GM21737 (cell line): ENCODE measurements at regions not wholly inside any gene's neighbourhood (a gene's known extent, or its start where the extent isn't known, plus 50 kb on each side); places are given as distances from the start of the nearest gene placed in this dataset.

Experiments used
- ATAC-seq: cut with Tn5 transposase; IDR thresholded peaks from one replicate; pipeline ENCODE4 v1.9.1; 2021; ENCODE audit warnings: mild to moderate bottlenecking, moderate library complexity; ENCODE audit not compliant: unreplicated experiment

DNA sequence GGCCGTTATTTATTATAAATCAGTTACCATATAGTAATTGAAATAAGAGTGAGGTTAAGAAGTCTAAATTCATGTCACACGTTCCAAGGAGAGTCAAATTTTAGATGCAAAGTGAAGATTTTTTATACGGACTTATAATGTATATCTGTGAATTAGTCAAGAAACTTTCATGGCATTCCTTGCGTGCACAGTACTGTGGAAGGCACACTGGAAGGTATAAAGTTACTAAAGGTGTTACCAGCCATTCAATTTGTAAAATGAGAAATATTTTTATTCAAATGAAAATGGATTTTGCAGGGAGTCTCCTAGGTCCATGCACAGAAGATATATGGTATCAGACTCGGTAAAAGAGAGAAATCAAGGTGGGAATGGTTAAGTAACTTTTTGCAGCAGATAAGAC lies 408.1 kb upstream of the CTNND2 start:
- no peak for ATAC-seq

DNA sequence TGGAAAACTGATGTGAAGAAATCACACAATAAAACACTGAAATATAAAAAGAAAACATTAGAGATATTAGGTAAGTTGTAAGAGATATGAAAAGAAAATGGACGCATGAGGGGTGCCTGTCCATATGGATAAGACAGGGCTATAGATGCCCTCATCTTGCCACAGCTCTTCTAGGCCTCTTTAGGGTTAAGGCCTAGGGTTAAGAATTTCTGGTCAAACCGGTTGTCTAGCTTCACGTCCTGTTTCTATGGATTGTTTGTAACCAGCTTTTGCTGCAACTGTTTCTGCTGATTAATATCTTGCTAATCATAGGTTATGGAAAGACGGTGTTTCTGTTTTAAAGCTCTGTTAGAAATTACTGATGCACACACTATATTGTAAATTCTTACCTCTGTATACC lies 389.9 kb upstream of the CTNND2 start:
- ATAC-seq = no peak

DNA sequence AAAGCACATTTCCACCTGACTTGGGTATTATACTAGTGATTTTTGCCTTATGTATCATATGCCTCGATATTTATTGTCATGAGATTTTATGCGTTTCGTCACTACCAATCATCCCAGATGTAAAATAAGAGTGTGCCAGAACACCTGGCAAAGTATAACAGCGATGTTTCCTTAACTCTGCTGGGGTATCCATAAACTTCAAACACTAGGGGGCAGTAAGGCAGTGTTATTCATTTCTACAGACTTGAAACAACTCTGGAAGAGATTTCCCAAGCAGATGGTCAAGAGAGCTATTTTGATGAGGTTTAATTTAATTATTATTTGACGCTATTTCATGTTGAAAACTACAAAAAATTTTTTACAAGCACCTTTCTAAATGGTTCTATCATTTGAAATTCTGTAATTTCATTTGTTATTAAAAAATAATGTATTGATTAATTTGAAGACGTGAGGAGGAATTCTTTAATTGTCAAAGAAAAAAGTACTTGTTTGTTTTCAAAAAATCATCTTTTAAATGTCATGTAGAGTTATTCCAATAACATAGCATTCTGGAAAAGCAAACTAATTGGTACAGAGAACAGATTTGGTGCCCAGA lies 388.5 kb upstream of the CTNND2 start:
- ATAC-seq = no peak

DNA sequence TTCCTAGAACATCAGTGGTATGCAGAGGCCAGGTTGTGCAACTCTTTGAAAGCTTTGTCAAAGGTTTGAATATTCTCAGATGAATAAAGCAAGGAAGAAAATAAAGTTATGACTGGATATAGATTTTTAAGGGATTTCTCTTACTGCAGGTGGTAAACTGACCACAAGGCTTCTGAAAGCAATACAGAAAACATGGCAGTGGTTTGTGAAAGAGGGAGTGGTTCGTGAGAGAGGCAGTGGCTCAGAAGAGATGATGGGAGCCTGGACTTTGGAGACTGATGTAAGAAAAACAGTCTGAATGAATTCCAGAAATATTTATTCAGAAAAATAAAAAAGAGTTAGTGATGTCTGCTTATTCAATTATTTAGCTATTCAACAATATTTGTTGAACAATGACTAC lies 380.4 kb upstream of the CTNND2 start:
- no peak for ATAC-seq

DNA sequence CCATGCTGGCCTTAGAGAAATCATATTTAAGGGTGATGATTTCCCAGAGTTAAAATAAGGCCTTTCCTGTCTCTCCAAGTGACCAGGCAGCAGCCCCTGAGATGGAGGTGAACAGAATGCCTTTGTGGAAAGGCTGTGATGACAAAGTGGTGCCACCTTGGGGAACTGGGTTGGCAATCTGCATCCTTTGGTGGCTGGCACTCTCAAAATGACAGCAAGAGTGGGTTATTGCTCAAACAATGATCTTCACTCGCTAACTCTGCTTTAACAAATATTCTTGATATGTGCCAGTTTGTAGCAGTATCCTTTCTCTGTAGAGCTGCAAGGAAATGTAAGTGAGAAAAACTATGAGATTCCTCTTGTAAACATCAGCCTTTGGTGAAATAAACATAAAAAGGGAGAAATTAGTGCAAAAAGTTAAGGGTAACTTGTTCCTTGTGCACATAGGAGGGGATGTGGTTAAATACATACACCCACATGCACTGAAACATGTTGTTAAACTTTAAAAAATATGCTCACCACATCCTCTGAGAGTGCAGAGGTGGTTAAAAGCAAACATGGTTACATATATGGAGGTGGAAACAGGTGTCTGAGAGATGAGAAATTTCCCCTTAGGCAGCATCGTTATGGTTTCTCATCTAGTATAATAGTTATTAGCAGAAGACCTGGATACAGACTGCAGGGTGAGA lies 373.4 kb upstream of the CTNND2 start:
- peak; percentile 92 for ATAC-seq

DNA sequence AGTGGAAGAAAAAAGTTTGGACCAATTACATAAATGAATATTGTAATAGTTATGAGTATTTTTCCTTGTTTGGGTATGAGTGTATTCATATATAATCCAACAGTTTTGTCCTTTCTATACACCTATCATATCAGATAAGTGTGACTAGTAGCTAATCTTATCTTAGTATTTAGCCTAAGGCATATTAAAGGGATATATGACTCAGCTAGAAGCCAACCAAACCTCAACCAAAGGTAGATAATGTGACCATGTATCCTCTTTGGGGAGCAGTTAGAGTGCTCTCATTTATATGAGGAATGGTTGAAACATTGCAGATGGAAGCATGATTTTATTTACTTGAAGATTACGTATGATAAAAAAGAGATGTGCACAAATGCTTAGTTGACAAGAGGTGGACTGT lies 370.0 kb upstream of the CTNND2 start:
- ATAC-seq = no peak

DNA sequence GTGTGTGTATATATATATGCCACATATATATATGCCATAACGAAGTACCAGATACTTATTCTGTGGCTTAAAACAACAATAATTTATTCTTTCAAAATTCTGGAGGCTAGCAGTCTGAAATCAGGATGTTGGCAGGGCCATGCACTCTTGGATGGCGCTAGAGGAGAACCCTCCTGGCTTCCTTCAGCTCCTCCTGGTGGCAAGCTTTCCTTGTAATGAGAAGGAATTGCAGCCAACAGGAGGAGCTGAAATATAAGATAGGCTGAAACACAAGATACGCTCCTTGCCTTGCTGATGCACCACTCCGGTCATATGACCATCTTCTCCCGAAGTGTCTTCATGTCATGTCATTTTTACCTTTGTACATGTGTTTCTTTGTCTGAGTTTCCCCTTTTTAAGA lies 368.1 kb upstream of the CTNND2 start:
- ATAC-seq = no peak

DNA sequence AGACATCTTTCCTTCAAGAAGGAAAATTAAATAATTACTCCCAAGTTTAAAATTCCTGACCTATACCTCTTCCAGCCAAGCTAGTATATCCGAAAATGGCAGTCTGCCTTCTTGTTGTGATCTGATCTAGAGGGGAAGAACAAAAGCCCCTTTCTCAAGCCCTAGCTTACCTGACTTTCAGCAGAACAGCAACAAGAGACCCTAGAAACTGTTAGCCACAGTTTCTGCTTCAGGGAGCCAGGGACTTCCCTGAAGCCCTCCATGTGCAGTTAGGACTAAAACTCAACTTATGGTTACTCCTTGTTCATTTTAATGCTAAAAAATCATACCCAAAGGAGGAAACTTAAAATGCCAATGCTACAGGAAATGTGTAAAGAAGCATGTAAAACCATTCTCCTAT lies 366.7 kb upstream of the CTNND2 start:
- no peak for ATAC-seq

DNA sequence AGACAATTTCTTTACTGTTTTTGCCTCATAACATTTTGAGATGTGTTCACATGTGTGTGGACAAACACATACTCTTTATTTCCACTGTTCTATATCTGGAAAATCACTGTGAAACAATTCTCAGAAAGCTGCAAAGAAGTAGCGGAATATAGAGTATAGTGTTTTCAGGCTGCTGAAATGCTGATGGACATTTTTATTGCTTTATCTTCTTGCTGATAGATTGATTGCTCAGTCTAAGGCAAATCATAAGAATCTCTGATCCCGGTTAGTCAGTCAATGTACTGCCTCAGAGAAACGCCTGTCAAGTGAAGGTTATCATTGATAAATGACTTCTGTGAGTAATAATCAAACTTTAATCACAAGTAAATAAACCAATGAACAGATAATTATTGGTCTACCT lies 364.9 kb upstream of the CTNND2 start:
- ATAC-seq = no peak

DNA sequence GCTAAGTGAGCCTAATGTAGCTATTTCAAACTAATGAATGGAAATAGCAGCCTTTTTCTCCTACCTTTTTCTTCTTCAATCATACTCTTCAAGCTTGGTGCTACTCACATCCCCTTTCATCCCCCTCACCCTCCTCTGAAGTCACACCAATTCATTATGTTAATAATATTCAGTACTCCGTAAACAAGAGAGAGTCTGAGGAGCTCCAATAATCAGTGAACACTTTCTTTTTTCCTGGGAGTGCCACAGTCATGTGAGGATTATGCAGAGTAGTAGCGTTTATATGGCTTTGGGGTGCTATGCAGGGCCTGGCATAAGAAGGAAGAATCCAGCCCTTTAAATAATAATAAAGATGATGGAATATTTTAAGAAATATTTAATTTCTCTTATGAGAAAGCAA lies 354.3 kb upstream of the CTNND2 start:
- ATAC-seq = no peak

DNA sequence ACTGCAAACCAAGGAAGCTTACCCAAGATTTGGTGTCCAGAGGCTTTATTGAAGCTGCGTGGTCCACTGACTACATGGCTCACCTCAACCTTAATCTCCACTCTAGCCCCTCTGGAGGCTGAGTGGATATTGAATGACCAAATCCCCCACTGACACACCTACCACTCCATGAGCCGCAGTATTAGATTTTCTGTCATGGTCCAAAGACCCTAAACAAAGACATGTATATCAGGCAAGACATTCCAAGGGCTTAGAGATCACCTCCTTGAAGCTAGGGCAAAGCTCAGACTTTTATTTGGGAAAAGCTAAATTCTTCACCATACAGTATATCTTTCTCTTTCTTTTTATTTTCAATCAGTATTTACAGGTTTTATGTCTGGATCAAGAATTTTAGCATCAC lies 346.2 kb upstream of the CTNND2 start:
- no peak for ATAC-seq

DNA sequence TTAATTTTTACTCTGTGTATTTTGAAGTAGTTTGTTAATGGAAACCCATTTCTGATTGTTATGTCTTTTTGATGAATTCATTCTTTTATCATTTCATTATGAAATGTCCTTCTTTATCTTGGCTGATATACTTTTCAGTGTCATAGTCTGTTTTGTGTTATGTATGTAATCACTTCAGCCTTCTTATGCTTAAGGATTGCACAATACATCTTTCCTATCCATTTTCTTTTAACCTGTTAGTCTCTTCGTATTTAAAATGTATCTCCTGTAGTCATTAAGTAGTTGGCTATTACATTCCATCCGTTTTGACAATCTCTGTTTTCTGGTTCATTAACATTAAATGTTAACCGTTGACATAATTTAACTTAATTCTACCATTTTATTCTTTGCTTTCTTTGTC lies 344.6 kb upstream of the CTNND2 start:
- ATAC-seq = no peak

DNA sequence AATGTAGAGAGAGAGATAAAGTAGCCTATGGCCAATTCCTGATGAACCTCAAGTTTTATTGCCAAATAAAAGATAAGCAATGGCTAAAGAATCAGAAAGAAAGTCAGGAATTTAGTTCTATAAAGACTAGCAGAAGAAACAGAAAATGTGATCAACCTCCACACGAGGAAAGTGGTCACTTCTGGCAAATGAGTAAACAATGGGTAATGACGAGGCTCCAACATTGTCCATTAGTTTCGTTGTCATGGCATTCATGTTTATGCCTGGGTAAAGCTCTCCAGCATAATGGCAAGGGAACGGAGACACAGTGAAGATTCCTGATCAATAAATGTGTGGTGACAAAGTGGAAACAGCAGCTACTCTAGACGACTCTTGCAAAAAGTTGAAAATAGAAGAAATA lies 341.8 kb upstream of the CTNND2 start:
- ATAC-seq = no peak

DNA sequence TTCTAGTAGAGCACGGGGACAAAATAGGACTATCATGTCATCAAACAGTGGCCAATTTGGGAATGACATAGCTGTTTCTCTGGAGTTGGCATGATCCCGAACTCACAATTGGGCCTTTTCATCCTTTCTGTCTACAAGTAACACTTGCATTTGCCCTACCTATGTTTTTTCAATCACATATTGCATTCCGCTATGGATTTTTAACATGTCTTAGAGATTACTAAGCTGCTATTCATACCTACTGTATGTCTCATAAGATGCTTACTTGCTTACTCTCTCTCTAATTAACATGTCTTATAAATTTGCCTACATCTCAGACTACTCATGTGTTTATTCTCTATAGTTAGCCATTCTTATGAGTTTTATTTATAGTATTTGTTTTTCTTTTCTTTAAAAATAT lies 341.2 kb upstream of the CTNND2 start:
- no peak for ATAC-seq

DNA sequence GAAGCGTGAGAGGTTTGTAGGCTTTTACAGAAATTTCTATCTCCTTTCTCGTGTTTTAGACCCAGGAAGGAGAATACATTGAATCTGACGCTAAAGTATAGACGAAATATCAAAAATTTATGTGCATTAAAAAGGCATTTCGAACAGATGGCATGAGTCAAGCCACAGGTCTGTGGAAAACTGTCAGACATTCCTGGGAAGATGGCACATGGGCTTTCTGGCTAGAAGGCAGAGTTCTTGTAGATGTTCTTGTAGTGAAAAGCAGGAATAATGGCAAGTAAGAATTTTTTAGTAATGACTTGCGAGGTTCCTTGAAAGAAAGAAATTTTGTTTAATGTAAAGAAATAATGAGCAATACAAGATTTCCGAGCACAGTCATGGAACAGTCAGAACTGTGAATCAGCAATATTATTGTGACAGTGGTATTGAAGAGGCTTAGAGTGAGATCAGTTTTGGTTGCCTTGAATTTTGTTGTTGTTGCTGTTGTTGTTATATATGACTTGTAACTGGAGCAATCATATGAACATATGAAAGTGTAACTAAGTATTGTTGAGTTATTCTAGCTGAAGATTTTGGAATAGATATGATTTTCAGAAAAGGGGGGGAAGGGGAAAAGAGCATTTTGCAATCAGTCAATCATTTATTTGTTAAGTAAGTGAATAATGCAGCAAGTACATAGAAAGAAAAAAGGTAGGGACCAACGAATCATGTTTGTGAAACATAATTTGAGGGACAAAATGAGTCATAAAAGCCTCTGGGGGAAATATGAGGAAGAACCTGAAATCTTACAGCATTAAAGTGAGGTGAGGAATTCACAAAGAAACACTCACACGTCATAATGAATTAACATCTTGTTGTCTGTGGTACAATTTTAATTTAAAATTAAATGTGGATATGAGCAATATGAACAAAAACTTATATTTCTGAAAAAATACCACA lies 339.0 kb upstream of the CTNND2 start:
- no peak for ATAC-seq

DNA sequence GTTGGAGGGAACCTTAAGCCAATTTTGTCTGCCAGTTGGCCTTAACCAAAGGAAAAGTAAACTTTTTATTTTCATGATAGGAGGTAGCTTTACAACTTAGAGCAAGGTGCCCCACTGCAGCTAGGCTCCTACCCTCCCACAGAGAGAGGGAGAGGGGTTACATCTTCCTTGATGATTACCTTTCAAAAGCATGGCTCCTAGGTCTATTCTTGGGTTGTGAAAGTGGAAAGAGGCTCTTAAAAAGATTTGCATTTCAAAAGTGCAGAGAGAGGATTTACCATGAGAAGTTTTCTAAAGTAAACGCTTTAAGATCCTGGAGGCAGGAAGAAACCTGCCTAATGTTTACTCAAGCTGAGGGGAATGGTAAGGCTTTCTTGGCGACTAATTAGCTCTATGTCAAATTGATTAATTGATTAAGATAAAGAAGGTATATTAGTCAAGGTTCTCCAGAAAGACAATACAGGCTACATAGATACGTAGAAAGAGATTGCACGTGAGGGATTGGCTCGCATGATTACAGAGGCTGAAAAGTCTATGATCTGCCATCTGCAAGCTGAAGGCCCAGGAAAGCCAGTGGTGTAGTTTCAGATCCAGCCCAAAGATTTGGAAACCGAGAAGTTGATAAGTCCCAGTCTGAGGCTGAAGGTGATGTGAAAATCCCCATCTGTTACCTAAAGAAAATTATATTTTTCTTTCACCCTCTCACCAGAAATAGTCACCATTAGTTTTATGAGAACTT lies 333.8 kb upstream of the CTNND2 start:
- no peak for ATAC-seq

DNA sequence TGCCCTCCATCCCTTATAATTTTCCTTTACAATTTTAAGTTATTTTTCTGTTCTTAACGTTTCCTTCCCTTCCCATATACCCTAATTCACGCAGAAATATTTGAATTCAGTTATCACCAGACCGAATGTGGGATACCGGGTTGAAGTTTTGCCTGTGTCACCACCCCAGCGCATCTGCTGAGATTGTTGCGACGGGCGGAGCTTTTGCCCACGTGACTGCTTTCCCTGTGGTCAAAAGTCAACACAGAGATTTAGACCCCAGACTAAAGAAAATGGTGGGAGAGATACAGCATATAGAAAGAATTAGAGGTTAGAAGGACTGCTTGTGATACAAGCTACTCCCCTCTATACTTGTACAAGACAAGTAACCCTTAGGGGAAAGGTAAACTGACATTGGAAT lies 326.4 kb upstream of the CTNND2 start:
- no peak for ATAC-seq

DNA sequence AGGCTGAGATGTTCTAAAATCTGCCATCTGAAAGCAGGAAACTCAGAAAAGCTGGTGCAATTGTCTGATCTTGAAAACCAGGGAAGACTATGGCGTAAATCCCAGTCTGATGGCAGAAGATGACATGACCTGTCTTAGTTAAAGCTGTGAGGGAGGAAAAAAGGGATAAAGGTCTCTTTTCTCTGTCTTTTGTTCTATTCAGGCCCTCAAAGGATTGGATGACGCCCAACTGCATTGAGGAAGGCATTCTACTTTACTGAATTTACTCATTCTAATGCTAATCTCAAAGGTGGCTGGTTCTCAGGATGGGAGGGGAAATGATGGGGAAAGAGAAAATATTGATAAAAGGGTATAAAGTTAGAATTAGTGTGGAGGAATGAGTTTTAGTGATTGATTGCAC lies 312.8 kb upstream of the CTNND2 start:
- ATAC-seq = no peak

DNA sequence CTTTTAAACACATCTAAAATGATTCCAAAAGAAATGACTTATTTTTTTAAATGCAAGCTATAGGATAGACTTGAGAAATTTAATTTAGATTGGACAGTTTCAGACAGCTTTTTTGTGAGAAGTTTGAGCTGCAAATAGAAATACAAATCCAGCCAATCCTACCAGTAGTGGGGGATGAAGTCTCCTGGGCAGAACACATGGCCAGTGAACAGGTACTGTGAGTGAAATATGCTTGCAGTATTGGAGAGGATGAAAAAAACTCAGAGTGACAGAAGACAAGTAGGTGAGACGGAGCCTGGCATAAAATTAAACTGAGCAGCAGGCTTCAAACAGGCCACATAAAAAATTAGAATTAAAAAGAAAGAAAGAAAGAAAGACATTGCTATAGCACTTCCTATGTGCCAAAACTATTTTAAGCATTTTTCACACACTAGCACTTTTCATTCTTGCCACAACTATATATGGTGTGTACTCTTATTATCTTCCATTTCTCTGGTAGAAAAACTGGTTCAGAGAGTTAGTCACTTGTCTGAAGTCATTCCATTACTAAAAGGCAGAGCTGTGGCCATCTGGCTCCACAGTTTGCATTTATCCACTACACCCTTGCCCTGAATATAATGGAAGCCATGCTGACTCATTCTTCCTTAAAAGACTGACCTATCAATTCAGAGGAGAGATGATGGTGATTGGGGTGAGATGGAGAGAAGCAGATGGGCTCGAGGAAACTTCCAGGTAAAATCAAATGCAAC lies 310.2 kb upstream of the CTNND2 start:
- no peak for ATAC-seq

DNA sequence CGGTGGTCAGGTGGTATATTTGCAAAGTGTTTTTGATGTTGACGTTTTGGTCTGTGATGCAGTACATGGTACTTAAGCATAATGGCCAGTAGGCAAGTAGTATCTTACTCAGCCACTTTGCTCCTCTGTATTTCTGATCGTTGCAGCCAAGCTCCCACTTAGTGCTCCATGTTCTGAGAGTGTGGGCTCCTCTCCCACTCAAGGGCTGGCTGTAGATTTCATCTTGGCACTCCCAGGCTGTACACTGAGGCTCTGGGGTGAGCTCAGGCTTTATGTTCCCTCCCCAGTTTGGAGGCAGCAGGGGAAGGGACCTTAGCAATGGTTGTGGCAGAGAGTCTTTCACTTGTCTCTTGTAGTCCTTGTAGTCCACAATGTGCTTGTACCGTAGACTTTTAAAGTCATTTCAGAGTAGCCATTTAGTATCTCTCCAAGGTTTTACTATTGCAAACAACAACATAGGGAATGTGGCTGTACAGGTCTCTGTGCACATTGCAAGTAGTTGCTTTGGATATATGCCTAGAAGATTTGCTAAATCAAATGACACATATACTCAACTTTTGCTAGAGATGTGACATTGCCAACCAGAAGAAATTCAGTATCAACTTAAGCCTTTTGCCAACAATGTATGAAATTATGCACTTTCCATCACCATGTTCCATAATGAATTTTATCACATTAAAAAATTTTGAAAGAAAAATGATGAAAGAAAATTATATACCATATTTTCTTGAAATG lies 304.3 kb upstream of the CTNND2 start:
- no peak for ATAC-seq
